IMR-90 (cell line): ENCODE measurements at regions not wholly inside any gene's neighbourhood (a gene's known extent, or its start where the extent isn't known, plus 50 kb on each side); places are given as distances from the start of the nearest gene placed in this dataset.

ENCODE experiments used
- ATAC-seq: fragments of 200-7000 bp; cut with Tn5 transposase; 2 replicates; pipeline ENCODE4 v1.9.1; 2020; ENCODE audit warnings: low read depth, mild to moderate bottlenecking, moderate library complexity
- BruUV-seq: library from RNA; stranded (reverse); fragments of 400-500 nt; replicated peaks from 2 replicates; lab custom pipeline; 2021; lab: Mats Ljungman, UMichigan
- CTCF ChIA-PET: fragments of 300-600 bp; formaldehyde crosslinking; extraction: SDS; loops from one replicate; lab custom pipeline; 2021; ENCODE audit warnings: antibody characterized with exemption; lab: Yijun Ruan, JAX
- POLR2A ChIA-PET: fragments of 300-600 bp; sonication (Branson Sonifier 250); formaldehyde crosslinking; loops from one replicate; lab custom pipeline; 2022; ENCODE audit warnings: antibody characterized with exemption; ENCODE audit not compliant: unreplicated experiment; lab: Charles Lee
- DNase-seq: peaks from one replicate; pipeline ENCODE4 v3.0.0; 2013
- H2AFZ ChIP-seq: replicated peaks from 2 replicates; pipeline ENCODE3; 2013; ENCODE audit warnings: low read length, mild to moderate bottlenecking; ENCODE audit not compliant: poor library complexity
- H2AK5ac ChIP-seq: 2 replicates; pipeline ENCODE4 v1.6.1; 2013; ENCODE audit warnings: low read depth, low read length, inconsistent platforms
- H2AK9ac ChIP-seq: replicated peaks from 2 replicates; pipeline ENCODE3; 2013; ENCODE audit warnings: mild to moderate bottlenecking, low read depth, low read length, moderate library complexity; ENCODE audit not compliant: poor library complexity
- H2BK120ac ChIP-seq: 2 replicates; pipeline ENCODE4 v1.6.1; 2013; ENCODE audit warnings: low read depth, low read length, inconsistent platforms
- H2BK15ac ChIP-seq: 3 replicates; pipeline ENCODE4 v1.6.1; 2013; ENCODE audit warnings: low read depth, low read length, inconsistent platforms
- H2BK20ac ChIP-seq: 2 replicates; pipeline ENCODE4 v1.6.1; 2013; ENCODE audit warnings: low read depth, mild to moderate bottlenecking, inconsistent platforms, low read length, moderate library complexity
- H2BK5ac ChIP-seq: 2 replicates; pipeline ENCODE4 v1.6.1; 2013; ENCODE audit warnings: mild to moderate bottlenecking, low read depth, low read length, inconsistent platforms; ENCODE audit not compliant: poor library complexity, severe bottlenecking
- H3K14ac ChIP-seq: replicated peaks from 2 replicates; pipeline ENCODE4 v1.6.1; 2013; ENCODE audit warnings: low read depth, low read length, inconsistent platforms
- H3K18ac ChIP-seq: 2 replicates; pipeline ENCODE4 v1.6.1; 2013; ENCODE audit warnings: low read depth, low read length, control low read depth
- H3K23ac ChIP-seq: 2 replicates; pipeline ENCODE4 v1.6.1; 2013; ENCODE audit warnings: low read depth, low read length, inconsistent platforms
- H3K27ac ChIP-seq: 2 replicates; pipeline ENCODE4 v1.5.1; 2013; ENCODE audit warnings: mild to moderate bottlenecking, control low read depth, low read length; ENCODE audit not compliant: insufficient read depth
- H3K27me3 ChIP-seq: 2 replicates; pipeline ENCODE4 v1.6.1; 2013; ENCODE audit warnings: low read length; ENCODE audit not compliant: control insufficient read depth, insufficient read depth
- H3K36me3 ChIP-seq: 2 replicates; pipeline ENCODE4 v1.6.1; 2013; ENCODE audit warnings: low read length, mixed read lengths; ENCODE audit not compliant: control insufficient read depth, insufficient read depth
- H3K4ac ChIP-seq: 2 replicates; pipeline ENCODE4 v1.6.1; 2013; ENCODE audit warnings: low read depth, low read length, inconsistent platforms
- H3K4me1 ChIP-seq: 2 replicates; pipeline ENCODE4 v1.6.1; 2013; ENCODE audit warnings: low read length, mixed read lengths; ENCODE audit not compliant: control insufficient read depth, insufficient read depth
- H3K4me2 ChIP-seq: 2 replicates; pipeline ENCODE4 v1.6.1; 2013; ENCODE audit warnings: low read depth, mild to moderate bottlenecking, control low read depth, low read length, moderate library complexity
- H3K4me3 ChIP-seq: 2 replicates; pipeline ENCODE4 v1.5.1; 2013; ENCODE audit warnings: low read depth, mild to moderate bottlenecking, control low read depth, low read length, moderate library complexity; ENCODE audit not compliant: insufficient read depth
- H3K56ac ChIP-seq: 2 replicates; pipeline ENCODE4 v1.6.1; 2013; ENCODE audit warnings: low read length, inconsistent platforms; ENCODE audit not compliant: insufficient read depth; ENCODE audit errors: extremely low read depth
- H3K79me1 ChIP-seq, 2 experiments: 2 replicates each; pipeline ENCODE4 v1.6.1; 2013; ENCODE audit warnings: low read length in 2 of 2, inconsistent platforms in 1 of 2, low read depth in 1 of 2
- H3K9ac ChIP-seq: 2 replicates; pipeline ENCODE4 v1.6.1; 2013; ENCODE audit warnings: low read depth, low read length, control low read depth
- H3K9me1 ChIP-seq: 2 replicates; pipeline ENCODE4 v1.6.1; 2013; ENCODE audit warnings: low read length, inconsistent platforms; ENCODE audit not compliant: insufficient read depth
- H3K9me3 ChIP-seq: 2 replicates; pipeline ENCODE4 v1.6.1; 2013; ENCODE audit warnings: low read length; ENCODE audit not compliant: control insufficient read depth, insufficient read depth
- H4K20me1 ChIP-seq: 2 replicates; pipeline ENCODE4 v1.6.1; 2013; ENCODE audit warnings: low read length, inconsistent platforms; ENCODE audit not compliant: insufficient read depth
- H4K5ac ChIP-seq: 2 replicates; pipeline ENCODE4 v1.6.1; 2013; ENCODE audit warnings: mild to moderate bottlenecking, low read depth, low read length, control low read depth
- H4K8ac ChIP-seq, 2 experiments: 2 replicates each; pipeline ENCODE4 v1.6.1; 2013; ENCODE audit warnings: low read depth in 2 of 2, low read length in 2 of 2, control low read depth in 1 of 2, inconsistent platforms in 1 of 2
- H4K91ac ChIP-seq: 2 replicates; pipeline ENCODE4 v1.6.1; 2013; ENCODE audit warnings: low read depth, low read length, inconsistent platforms; ENCODE audit not compliant: insufficient read depth
- CEBPB ChIP-seq: IDR thresholded peaks from 2 replicates; pipeline ENCODE4 v1.6.1; 2012; ENCODE audit warnings: low read depth, low read length, improper control_type of control experiment
- CHD1 ChIP-seq: IDR thresholded peaks from 2 replicates; pipeline ENCODE4 v1.6.1; 2012; ENCODE audit warnings: low read depth, low read length, improper control_type of control experiment
- CTCF ChIP-seq: conservative IDR thresholded peaks from 2 replicates; pipeline ENCODE4 v1.5.1; 2012; ENCODE audit warnings: mild to moderate bottlenecking, low read depth, low read length, improper control_type of control experiment
- FOS ChIP-seq: fragments of 150-350 bp; IDR thresholded peaks from 2 replicates; pipeline ENCODE4 v1.6.1; 2016; ENCODE audit warnings: low read depth, low read length
- MAFK ChIP-seq: IDR thresholded peaks from 2 replicates; pipeline ENCODE4 v1.6.1; 2012; ENCODE audit warnings: low read depth, low read length, improper control_type of control experiment
- MAZ ChIP-seq: IDR thresholded peaks from 2 replicates; pipeline ENCODE4 v1.6.1; 2012; ENCODE audit warnings: low read depth, mild to moderate bottlenecking, low read length, improper control_type of control experiment, moderate library complexity, borderline replicate concordance
- MXI1 ChIP-seq: IDR thresholded peaks from 2 replicates; pipeline ENCODE4 v1.6.1; 2012; ENCODE audit warnings: low read depth, mild to moderate bottlenecking, low read length, moderate library complexity, borderline replicate concordance
- POLR2A ChIP-seq: IDR thresholded peaks from 2 replicates; pipeline ENCODE4 v1.6.1; 2012; ENCODE audit warnings: mild to moderate bottlenecking, low read depth, low read length
- RAD21 ChIP-seq: IDR thresholded peaks from 2 replicates; pipeline ENCODE4 v1.6.1; 2012; ENCODE audit warnings: low read length, improper control_type of control experiment
- RCOR1 ChIP-seq: IDR thresholded peaks from 2 replicates; pipeline ENCODE4 v1.6.1; 2012; ENCODE audit warnings: mild to moderate bottlenecking, low read length, improper control_type of control experiment; ENCODE audit not compliant: insufficient replicate concordance
- RFX5 ChIP-seq: IDR thresholded peaks from 2 replicates; pipeline ENCODE4 v1.8.0; 2012; ENCODE audit warnings: low read depth, mild to moderate bottlenecking, low read length, moderate library complexity
- USF2 ChIP-seq: fragments of 150-350 bp; IDR thresholded peaks from 2 replicates; pipeline ENCODE4 v1.6.1; 2017; ENCODE audit warnings: mild to moderate bottlenecking, antibody characterized with exemption, low read length, low read depth
- WGBS, 2 experiments: methylation state at CpG; one replicate each; pipeline versions ENCODE4 v1.1.5 to v1.1.7; 2013; ENCODE audit warnings: missing lambda C conversion rate in 2 of 2; ENCODE audit not compliant: insufficient read length in 1 of 2; ENCODE audit errors: extremely low coverage in 2 of 2; 5-methylcytosine and 5-hydroxymethylcytosine counted together
- dilution Hi-C: fragments of 300-500 bp; cut with HindIII; formaldehyde crosslinking; loops from one replicate; pipeline ENCODE4 v1.14.3; 2018; ENCODE audit warnings: low sequenced_read_pairs; ENCODE audit not compliant: unreplicated experiment
- in situ Hi-C: fragments of 300-500 bp; cut with MboI; formaldehyde crosslinking; loops from 3 replicates; pipeline ENCODE4 v1.14.3; 2019; ENCODE audit warnings: low sequenced_read_pairs, inconsistent platforms, mixed read lengths
- intact Hi-C: fragments of 100-400 bp; cut with micrococcal nuclease; formaldehyde crosslinking; loops from 2 replicates; pipeline ENCODE4 v1.10.0; 2022

GRCh38 chr16:80463751-80464495, 76.9 kb upstream of the DYNLRB2 start (continued):
- TF ChIP-seq FOS, result no peak
- no peak for TF ChIP-seq MAFK
- TF ChIP-seq CTCF, result no peak

DNA sequence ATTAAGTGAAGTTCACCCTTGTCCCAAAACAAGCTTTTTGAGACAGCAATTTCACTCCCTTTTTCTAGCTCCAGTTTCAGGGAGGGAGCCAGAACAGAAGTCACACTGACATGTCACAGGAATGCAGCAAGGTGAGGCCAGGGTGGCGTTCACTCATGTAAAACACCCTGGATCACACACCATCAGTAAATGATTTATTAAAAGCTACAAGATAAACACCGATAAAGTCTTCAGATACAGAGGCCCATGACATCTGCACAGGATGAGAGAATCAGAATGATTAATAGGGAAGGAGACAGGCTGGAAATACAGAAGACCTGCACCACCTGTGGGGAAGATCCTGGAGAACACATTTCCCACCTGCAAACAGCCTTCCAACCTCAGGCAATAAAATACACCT, 77.5 kb upstream of the DYNLRB2 start:
- H3K9me1 ChIP-seq, result no peaks in the 10 kb centered on the region
- dilution Hi-C loops, result no loop called here
- no peak overlapping the region for H3K14ac ChIP-seq
- no peak overlapping the region for H3K27ac ChIP-seq
- no peak overlapping the region for H3K4me3 ChIP-seq
- H3K18ac ChIP-seq, result no peak overlapping the region
- no peak overlapping the region for H2BK20ac ChIP-seq
- H3K9ac ChIP-seq, result no peak overlapping the region
- H2AFZ ChIP-seq, result no peak overlapping the region
- no peaks in the 10 kb centered on the region for H4K20me1 ChIP-seq
- H3K4me1 ChIP-seq, result no peaks in the 10 kb centered on the region
- no peak for TF ChIP-seq CHD1
- TF ChIP-seq RFX5, result no peak
- no peak for TF ChIP-seq CEBPB
- no peak for TF ChIP-seq FOS
- no peak for TF ChIP-seq POLR2A
- TF ChIP-seq MAZ, result no peak
- TF ChIP-seq MXI1, result no peak
- TF ChIP-seq USF2, result no peak
- no peak for TF ChIP-seq RCOR1
- TF ChIP-seq RAD21, result no peak
- DNase-seq (no peak), ATAC-seq (no peak)
- H3K23ac ChIP-seq, result no peak overlapping the region
- no peak overlapping the region for H2BK5ac ChIP-seq
- H3K4ac ChIP-seq, result no peak overlapping the region
- no peak overlapping the region for H3K4me2 ChIP-seq
- ChIA-PET CTCF (no interaction called here), POLR2A (no interaction called here)
- no peaks in the 10 kb centered on the region for H3K27me3 ChIP-seq
- WGBS, 2 experiments, result no CpG with 5 or more reads among the region's 2 CpGs
- in situ Hi-C loops, result no loop called here
- no peak overlapping the region for H2BK120ac ChIP-seq
- no peak overlapping the region for H2AK5ac ChIP-seq
- no peak overlapping the region for H3K56ac ChIP-seq
- no peaks in the 10 kb centered on the region for H3K36me3 ChIP-seq
- no peak overlapping the region for H4K5ac ChIP-seq
- no TSS peak for BruUV-seq
- intact Hi-C loops, result no loop called here
- H2BK15ac ChIP-seq, result no peak overlapping the region
- H3K9me3 ChIP-seq, result no peaks in the 10 kb centered on the region
- no peak overlapping the region for H2AK9ac ChIP-seq
- H4K91ac ChIP-seq, result no peak overlapping the region
- H4K8ac ChIP-seq, result no peak overlapping the region
- H3K79me1 ChIP-seq, result no peaks in the 10 kb centered on the region
